Astrocyte (in vitro differentiated cells and primary cell): ENCODE measurements at regions not wholly inside any gene's neighbourhood (a gene's known extent, or its start where the extent isn't known, plus 50 kb on each side); places are given as distances from the start of the nearest gene placed in this dataset.

Experiments
- DNase-seq: peaks from one replicate; pipeline ENCODE4 v3.0.0-alpha.2; 2010; ENCODE audit warnings: low read depth
- FAIRE-seq: peaks from 2 replicates; lab custom pipeline; 2011; peaks lifted over from hg19 to GRCh38; lab: Jason Lieb, UNC
- H2AFZ ChIP-seq: 2 replicates; pipeline ENCODE4 v1.6.0; 2012; ENCODE audit warnings: low read depth, low read length, inconsistent platforms
- H3K27ac ChIP-seq: 2 replicates; pipeline ENCODE4 v1.5.1; 2011; ENCODE audit warnings: low read depth, low read length, inconsistent platforms
- H3K27me3 ChIP-seq: 2 replicates; pipeline ENCODE4 v1.6.0; 2011; ENCODE audit warnings: low read length, inconsistent platforms; ENCODE audit not compliant: insufficient read depth
- H3K36me3 ChIP-seq: 2 replicates; pipeline ENCODE4 v1.5.1; 2011; ENCODE audit warnings: low read length, inconsistent platforms; ENCODE audit not compliant: insufficient read depth
- H3K4me1 ChIP-seq: 2 replicates; pipeline ENCODE4 v1.5.1; 2011; ENCODE audit warnings: low read length, inconsistent platforms; ENCODE audit not compliant: insufficient read depth
- H3K4me2 ChIP-seq: 2 replicates; pipeline ENCODE4 v1.6.0; 2012; ENCODE audit warnings: low read length, inconsistent platforms
- H3K4me3 ChIP-seq: 2 replicates; pipeline ENCODE4 v1.5.1; 2011; ENCODE audit warnings: low read depth, mild to moderate bottlenecking, low read length, inconsistent platforms; ENCODE audit not compliant: insufficient read depth
- H3K79me2 ChIP-seq: 2 replicates; pipeline ENCODE4 v1.6.0; 2012; ENCODE audit warnings: mild to moderate bottlenecking, low read length, inconsistent platforms; ENCODE audit not compliant: insufficient read depth
- H3K9ac ChIP-seq: 2 replicates; pipeline ENCODE4 v1.6.0; 2012; ENCODE audit warnings: mild to moderate bottlenecking, low read length, inconsistent platforms
- H3K9me3 ChIP-seq: 2 replicates; pipeline ENCODE4 v1.5.1; 2012; ENCODE audit warnings: low read depth, mild to moderate bottlenecking, low read length, inconsistent platforms; ENCODE audit not compliant: insufficient read depth
- H4K20me1 ChIP-seq: 2 replicates; pipeline ENCODE4 v1.6.0; 2012; ENCODE audit warnings: low read length, inconsistent platforms; ENCODE audit not compliant: insufficient read depth
- H3K27ac Mint-ChIP-seq: one replicate; pipeline ENCODE4 v1.8.0; 2021; ENCODE audit warnings: mild to moderate bottlenecking, mixed read lengths; ENCODE audit not compliant: unreplicated experiment
- H3K27me3 Mint-ChIP-seq: one replicate; pipeline ENCODE4 v1.8.0; 2021; ENCODE audit warnings: low read depth, mixed read lengths; ENCODE audit not compliant: unreplicated experiment
- H3K36me3 Mint-ChIP-seq: one replicate; pipeline ENCODE4 v1.8.0; 2021; ENCODE audit warnings: low read depth, mixed read lengths; ENCODE audit not compliant: unreplicated experiment
- H3K4me1 Mint-ChIP-seq: one replicate; pipeline ENCODE4 v1.8.0; 2021; ENCODE audit warnings: low read depth, mixed read lengths; ENCODE audit not compliant: unreplicated experiment
- H3K4me3 Mint-ChIP-seq: one replicate; pipeline ENCODE4 v1.8.0; 2021; ENCODE audit warnings: mild to moderate bottlenecking, moderate library complexity, mixed read lengths; ENCODE audit not compliant: unreplicated experiment
- H3K9me3 Mint-ChIP-seq: one replicate; pipeline ENCODE4 v1.8.0; 2021; ENCODE audit warnings: mild to moderate bottlenecking, mixed read lengths; ENCODE audit not compliant: unreplicated experiment
- EZH2 ChIP-seq: IDR thresholded peaks from 2 replicates; pipeline ENCODE4 v1.6.1; 2012; ENCODE audit warnings: mild to moderate bottlenecking, low read length, inconsistent platforms; ENCODE audit not compliant: insufficient read depth
- TF ChIP-seq, protein P1 (sequence below): IDR thresholded peaks from 2 replicates; pipeline ENCODE4 v1.5.1; 2011; ENCODE audit warnings: low read depth, mild to moderate bottlenecking, inconsistent platforms, low read length, moderate library complexity; ENCODE audit not compliant: insufficient read depth

DNA sequence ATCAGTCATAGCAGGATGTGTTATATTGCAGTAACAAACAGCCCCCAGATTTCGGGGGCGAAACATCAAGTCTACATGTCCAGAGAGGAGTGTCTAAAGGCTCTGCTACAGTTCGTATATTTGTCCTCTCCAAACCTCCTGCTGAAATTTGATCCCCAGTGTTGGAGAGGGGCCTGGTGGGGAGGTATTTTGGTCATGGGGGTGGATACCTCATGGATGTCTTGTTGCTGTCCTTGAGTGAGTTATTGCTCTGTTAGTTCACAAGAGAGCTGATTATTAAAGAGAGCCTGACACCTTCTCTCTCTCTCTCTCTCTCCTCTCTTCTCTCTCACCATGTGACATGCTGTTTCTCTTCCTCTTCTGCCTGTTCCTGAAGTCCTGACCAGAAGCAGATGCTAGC, 343.7 kb downstream of the TCERG1L start:
- FAIRE-seq (no peak), DNase-seq (no peak)
- Mint-ChIP-seq H3K9me3 (peaks cover 8% of the 10 kb centered on the region), H3K27me3 (peaks cover 2% of the 10 kb centered on the region), H3K4me1 (no peaks in the 10 kb centered on the region), H3K36me3 (peaks cover 2% of the 10 kb centered on the region), H3K4me3 (no peak overlapping the region), H3K27ac (no peak overlapping the region)
- Histone ChIP-seq H3K4me1 (no peaks in the 10 kb centered on the region), H3K27ac (no peak overlapping the region), H3K9me3 (peaks cover 15% of the 10 kb centered on the region), H3K9ac (no peak overlapping the region), H3K36me3 (no peaks in the 10 kb centered on the region), H3K4me2 (no peak overlapping the region), H3K27me3 (no peaks in the 10 kb centered on the region), H2AFZ (no peak overlapping the region), H3K4me3 (no peak overlapping the region), H4K20me1 (no peaks in the 10 kb centered on the region), H3K79me2 (no peaks in the 10 kb centered on the region)
- TF ChIP-seq, protein P1, sequence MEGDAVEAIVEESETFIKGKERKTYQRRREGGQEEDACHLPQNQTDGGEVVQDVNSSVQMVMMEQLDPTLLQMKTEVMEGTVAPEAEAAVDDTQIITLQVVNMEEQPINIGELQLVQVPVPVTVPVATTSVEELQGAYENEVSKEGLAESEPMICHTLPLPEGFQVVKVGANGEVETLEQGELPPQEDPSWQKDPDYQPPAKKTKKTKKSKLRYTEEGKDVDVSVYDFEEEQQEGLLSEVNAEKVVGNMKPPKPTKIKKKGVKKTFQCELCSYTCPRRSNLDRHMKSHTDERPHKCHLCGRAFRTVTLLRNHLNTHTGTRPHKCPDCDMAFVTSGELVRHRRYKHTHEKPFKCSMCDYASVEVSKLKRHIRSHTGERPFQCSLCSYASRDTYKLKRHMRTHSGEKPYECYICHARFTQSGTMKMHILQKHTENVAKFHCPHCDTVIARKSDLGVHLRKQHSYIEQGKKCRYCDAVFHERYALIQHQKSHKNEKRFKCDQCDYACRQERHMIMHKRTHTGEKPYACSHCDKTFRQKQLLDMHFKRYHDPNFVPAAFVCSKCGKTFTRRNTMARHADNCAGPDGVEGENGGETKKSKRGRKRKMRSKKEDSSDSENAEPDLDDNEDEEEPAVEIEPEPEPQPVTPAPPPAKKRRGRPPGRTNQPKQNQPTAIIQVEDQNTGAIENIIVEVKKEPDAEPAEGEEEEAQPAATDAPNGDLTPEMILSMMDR, result no peak
- no peak for TF ChIP-seq EZH2

DNA sequence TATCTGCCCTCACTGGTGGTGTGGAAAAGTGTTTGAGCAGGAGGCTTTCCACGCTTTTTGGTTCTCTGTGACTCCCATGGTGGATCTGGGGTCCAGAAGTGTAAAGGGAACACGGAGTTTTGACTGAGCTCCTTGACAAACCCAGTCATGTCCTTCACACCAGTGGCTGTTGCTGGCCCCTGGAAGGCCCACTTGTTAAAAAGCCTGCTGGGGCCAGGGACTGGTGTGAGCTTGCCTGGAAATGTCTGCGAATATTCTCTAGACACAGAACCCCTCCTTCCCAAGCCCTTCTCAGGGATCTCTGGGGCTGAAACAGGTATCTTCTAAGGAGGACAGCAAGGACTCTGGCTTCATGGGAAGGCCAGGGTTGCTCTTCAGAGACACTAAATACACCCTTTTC, 343.0 kb downstream of the TCERG1L start:
- Histone ChIP-seq H3K4me1 (no peaks in the 10 kb centered on the region), H3K27me3 (no peaks in the 10 kb centered on the region), H2AFZ (no peak overlapping the region), H3K9ac (no peak overlapping the region), H3K9me3 (peaks cover 15% of the 10 kb centered on the region), H3K36me3 (no peaks in the 10 kb centered on the region), H4K20me1 (no peaks in the 10 kb centered on the region), H3K4me3 (no peak overlapping the region), H3K4me2 (no peak overlapping the region), H3K79me2 (no peaks in the 10 kb centered on the region), H3K27ac (no peak overlapping the region)
- H3K4me1 Mint-ChIP-seq, result no peaks in the 10 kb centered on the region
- no peak for DNase-seq
- TF ChIP-seq EZH2, result no peak
- TF ChIP-seq, protein P1, result no peak
- H3K27me3 Mint-ChIP-seq, result peaks cover 2% of the 10 kb centered on the region
- no peak overlapping the region for H3K4me3 Mint-ChIP-seq
- no peak for FAIRE-seq
- peaks cover 2% of the 10 kb centered on the region for H3K36me3 Mint-ChIP-seq
- peaks cover 9% of the 10 kb centered on the region for H3K9me3 Mint-ChIP-seq
- no peak overlapping the region for H3K27ac Mint-ChIP-seq

DNA sequence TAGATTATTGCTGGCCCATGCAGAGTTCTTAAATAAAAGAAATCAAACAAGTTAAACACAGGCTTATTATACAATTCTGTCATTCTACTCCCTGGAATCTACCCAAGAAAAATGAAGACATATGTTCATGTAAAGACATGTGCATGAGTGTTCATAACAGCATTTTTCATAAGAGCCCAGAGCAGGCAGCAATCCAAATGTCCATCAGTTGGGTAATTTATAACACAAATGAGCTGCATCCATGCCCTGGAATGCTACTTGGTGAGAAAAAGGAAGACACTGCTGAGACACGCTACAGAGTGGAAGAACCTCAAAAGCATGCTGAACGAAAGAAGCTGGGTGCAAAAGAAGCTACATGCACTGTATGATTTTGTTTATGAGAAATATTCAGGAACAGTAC, 342.6 kb downstream of the TCERG1L start:
- FAIRE-seq (no peak), DNase-seq (no peak)
- peaks cover 11% of the 10 kb centered on the region for H3K9me3 Mint-ChIP-seq
- Histone ChIP-seq H3K4me1 (no peaks in the 10 kb centered on the region), H3K79me2 (no peaks in the 10 kb centered on the region), H2AFZ (no peak overlapping the region), H3K9me3 (peaks cover 15% of the 10 kb centered on the region), H3K36me3 (no peaks in the 10 kb centered on the region), H3K9ac (no peak overlapping the region), H3K27me3 (no peaks in the 10 kb centered on the region), H4K20me1 (no peaks in the 10 kb centered on the region), H3K4me3 (no peak overlapping the region), H3K27ac (no peak overlapping the region), H3K4me2 (no peak overlapping the region)
- TF ChIP-seq, protein P1, result no peak
- TF ChIP-seq EZH2, result no peak
- no peaks in the 10 kb centered on the region for H3K4me1 Mint-ChIP-seq
- no peak overlapping the region for H3K27ac Mint-ChIP-seq
- H3K36me3 Mint-ChIP-seq, result peaks cover 1% of the 10 kb centered on the region
- H3K27me3 Mint-ChIP-seq, result peaks cover 2% of the 10 kb centered on the region
- H3K4me3 Mint-ChIP-seq, result no peak overlapping the region
